ENCODE measurements at regions not wholly inside any gene's neighbourhood (a gene's known extent, or its start where the extent isn't known, plus 50 kb on each side); places are given as distances from the start of the nearest gene placed in this dataset.

DNA sequence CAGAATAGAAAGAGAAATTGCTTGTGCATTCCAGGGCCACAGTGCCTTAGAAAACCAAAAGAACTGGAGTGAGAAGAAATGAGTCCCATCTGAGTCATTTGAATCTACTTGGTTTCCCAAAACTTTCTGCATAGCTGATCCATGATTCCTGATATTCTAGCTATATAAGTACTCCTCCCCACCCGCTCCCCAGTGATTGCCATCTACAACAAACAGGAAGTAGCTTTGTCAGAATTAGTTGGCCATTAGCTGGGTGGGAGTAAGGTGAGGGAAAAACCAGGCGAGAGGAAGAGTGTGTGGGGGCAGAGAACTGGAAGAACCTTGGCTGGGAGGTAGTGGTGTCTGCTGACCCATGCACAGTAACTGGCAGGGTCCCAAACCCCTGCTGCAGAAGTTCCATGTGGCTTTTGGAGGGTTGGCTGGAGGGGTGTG, 122.1 kb downstream of the ACAA2 start:
- TF ChIP-seq POLR2A (IDR thresholded peaks at IDR 0.05), result no peak
- no peak for TF ChIP-seq CTCF (IDR thresholded peaks at IDR 0.05)
